Activated CD4-positive, alpha-beta T cell treated with anti-CD3 and anti-CD28 coated beads, Interleukin-2, amount 50 U/mL, for 1 hour (primary cell): ENCODE measurements at regions not wholly inside any gene's neighbourhood (a gene's known extent, or its start where the extent isn't known, plus 50 kb on each side); places are given as distances from the start of the nearest gene placed in this dataset.
A peak's percentile ranks its signal among the peaks of the same experiment; 100 is the strongest.
"Not testable (repeated sequence)": the region's sequence is repeated elsewhere in the genome, so short reads cannot be mapped to it uniquely, and the experiment has no call there.

Experiments used
- DNase-seq: peaks from one replicate; pipeline ENCODE4 v3.0.0-alpha.2; 2020

DNA sequence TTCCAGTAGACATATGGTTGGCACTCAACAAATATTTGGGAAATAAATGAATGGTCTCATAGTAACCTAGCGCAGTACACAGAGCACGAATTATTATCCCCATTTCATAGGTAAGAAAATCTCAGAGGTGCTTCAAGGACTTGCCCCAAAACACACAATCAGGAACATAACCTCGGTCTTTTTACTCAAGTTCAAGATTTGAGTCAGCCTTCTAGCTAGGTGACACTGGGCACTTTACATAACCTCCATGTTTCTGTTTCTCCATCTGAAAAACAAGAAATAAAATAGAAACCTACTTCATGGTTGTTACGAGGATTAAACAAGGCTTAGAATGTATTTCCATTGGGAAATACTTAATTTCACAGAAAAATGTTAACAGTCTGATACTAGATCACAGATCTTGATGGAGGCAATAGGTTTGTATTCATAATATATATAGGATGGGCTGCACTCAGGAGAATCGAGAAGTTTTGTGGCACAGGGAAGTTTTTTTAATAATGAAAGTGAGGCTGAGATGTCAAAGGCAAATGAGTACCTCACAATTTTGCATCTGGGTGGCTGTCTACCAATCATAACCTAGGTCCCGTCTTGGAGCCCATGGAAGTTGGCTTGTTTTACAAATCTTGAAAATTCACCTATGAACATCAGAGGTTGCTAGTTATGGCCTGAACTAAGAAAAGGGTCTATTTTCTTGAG is 147.4 kb upstream of the ZC3H12C start:
- DNase-seq, result no peak

DNA sequence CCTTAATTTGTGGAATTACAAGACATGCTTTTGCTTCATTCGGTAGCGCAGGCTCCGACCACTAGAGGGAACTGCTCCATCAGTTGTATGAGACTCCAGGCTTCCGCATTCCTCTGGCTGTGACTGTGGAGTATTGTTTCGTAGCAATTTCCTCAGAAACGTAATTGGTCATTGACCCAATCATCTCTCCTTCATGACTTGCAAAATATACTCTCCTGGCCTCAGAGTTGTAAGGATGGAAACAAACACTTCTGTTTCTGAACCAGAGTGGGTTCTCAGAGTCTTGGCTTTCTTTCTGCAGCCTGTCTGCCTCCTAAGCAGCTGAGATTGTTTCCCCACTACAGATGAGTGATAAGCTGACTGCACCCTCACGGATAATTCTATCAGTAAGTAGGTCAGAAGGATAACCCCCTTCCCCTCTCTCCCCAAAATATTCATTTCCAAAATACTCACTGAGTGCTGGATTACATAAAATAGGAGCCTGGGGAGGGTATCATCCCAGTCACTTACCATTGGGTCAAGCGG is 146.8 kb upstream of the ZC3H12C start:
- DNase-seq, result peak; percentile 25

DNA sequence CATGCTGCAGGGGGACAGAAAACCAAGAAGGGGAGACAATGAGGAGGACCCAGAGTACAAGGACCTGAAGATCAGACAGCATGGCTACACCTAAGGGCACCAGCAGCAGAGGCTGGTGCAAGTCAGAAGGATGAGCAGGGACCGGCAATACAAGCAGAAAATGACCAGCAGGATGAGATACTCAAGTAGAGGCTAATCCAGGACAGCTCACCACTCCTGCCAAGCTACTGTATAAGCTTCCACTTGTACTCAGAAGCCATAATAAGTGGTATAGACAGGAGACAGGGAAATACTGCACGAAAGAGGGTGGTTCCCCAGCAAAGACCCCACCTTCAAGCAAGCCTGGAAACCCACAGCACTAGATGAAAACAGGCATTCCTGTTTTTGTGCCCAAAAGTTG is 138.7 kb upstream of the ZC3H12C start:
- no peak for DNase-seq

GRCh38 chr11:109956124-109956793 is 136.9 kb upstream of the ZC3H12C start:
- DNase-seq, result no peak

DNA sequence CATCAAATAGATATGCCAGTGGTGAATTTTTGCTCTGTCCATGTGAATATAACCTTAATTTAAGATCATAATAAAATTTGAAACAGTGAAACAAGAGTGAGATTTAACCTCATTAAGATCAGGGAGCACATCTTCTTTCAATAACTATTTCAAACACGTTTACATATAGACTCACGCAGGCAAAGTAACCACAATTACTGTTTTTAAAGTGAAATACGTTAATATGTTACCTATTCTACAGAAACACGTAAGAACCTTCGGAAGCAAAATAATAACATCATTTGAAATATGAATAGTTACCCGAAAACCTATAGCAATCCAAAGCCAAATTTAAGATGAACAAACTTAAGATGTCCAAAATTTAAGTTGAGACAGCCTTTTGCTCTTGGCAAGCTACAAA is 136.2 kb upstream of the ZC3H12C start:
- DNase-seq, result no peak

GRCh38 chr11:109957601-109958000 is 135.6 kb upstream of the ZC3H12C start:
- DNase-seq, result no peak

DNA sequence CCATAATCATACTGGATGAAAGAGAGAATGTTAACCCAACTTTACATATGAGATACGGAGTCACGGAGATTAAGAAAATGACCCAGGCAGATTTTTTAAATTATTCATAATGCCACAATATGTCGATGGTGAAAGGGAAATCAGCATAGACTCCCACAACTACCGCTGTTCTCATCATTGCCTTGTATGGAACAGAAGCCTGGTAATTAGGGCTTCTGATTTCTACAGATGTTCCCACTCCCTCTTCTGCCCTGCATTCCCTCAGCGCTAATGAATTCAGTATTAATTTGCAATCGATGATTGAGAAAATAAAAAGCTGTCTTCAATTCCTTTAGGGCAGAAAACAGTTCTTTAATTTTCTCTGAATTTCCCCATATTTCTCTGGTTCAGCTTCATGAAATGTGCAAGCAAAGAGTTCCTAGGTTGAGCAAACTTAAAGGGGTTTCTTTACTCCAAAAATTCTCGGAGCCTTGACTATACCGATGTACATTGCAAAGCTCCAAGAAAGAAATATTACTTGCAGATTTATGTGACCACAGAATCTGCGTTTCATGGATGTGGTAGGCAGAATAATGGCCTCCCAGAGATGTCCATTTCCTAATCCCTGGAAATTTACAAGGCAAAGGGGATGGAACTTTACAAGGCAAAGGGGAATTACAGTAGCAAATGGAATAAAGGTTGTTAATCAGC is 134.9 kb upstream of the ZC3H12C start:
- no peak for DNase-seq

- no peak for DNase-seq
Observed at GRCh38 chr11:109958821-109959166, 134.4 kb upstream of the ZC3H12C start.

DNA sequence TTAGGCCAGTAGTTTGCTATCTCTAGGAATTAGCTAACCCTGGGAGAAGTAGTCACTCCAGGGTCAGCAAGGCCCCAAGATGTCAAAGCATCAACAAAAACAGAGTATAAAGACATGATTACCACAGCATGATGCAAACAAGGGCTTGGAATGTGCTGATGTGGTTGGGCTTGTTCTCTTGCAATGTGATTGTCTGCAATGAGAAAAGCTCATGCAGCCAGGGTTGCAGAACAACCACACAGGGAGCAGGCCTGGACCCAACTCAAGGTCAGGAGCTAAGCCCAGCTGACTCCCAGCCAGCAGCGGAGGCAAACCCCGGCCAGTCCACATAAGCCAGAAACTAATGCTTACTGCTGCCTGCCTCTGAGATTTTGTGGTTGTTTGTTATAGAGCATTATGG is 132.4 kb upstream of the ZC3H12C start:
- no peak for DNase-seq

DNA sequence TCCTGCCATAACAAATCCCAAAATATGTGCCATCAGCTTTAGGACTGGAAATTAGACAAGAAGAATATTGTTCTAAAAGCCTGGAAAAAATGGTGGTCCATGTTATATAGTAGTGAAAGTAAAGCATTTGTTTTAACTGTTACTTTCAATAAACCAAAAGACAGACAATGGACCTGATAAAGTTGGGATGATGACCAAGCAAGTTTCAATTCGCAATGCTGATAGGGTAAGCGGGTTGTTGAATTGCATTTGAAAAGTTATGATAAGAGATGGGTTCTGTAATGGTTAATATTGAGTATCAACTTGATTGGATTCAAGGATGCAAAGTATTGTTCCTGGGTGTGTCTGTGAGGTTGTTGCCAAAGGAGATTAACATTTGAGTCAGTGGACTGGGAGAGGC is 131.9 kb upstream of the ZC3H12C start:
- no peak for DNase-seq

GRCh38 chr11:109963101-109963500 is 130.1 kb upstream of the ZC3H12C start:
- no peak for DNase-seq

DNA sequence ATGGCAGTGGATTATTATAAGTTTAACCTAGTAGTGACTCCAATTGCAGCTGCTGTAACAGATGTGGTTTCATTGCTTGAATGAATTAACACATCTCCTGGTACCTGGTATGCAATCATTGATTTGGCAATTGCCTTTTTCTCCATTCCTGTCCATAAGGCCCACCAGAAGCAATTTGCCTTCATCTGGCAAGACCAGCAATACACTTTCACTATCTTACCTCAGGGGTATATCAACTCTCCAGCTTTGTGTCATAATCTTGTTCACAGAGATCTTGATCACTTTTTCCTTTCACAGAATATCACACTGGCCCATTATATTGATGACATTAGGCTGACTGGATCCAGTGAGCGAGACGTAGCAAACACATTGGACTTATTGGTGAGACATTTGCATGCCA is 128.7 kb upstream of the ZC3H12C start:
- no peak for DNase-seq

DNA sequence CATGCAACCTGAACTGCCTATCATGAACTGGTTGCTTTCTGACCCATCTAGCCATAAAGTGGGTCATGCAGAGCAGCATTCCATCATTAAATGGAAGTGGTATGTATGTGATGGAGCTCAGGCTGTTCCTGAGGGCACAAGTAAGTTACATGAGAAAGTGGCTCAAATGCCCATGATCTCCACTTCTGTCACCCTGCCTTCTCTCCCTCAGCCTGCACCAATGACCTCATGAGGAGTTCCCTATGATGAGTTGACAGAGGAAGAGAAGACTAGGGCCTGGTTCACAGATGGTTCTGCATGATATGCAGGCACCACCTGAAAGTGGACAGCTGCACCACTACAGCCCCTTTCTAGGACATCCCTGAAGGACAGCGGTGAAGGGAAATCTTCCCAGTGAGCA is 127.7 kb upstream of the ZC3H12C start:
- not testable (repeated sequence) for DNase-seq

- not testable (repeated sequence) for DNase-seq
Observed at GRCh38 chr11:109965926-109966325, 127.3 kb upstream of the ZC3H12C start.

DNA sequence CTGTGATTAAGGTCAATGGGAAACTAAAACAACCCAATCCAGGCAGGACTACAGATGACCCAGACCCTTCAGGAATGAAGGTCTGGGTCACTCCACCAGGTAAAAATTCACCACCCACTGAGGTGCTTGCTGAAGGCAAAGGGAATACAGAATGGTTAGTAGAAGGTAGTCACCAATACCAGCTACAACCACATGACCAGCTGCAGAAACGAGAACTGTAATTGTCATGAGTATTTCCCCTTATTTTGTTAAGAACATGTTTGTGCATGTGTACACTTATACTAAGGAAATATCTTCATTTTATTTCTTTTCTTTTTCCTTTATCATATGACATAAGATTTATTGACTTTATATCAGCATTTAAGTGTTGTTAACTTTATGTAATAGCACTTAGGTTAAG is 126.1 kb upstream of the ZC3H12C start:
- DNase-seq, result not testable (repeated sequence)

- no peak for DNase-seq
Observed at GRCh38 chr11:109968299-109968698, 124.9 kb upstream of the ZC3H12C start.

- DNase-seq, result no peak
Observed at GRCh38 chr11:109968781-109969180, 124.4 kb upstream of the ZC3H12C start.

DNA sequence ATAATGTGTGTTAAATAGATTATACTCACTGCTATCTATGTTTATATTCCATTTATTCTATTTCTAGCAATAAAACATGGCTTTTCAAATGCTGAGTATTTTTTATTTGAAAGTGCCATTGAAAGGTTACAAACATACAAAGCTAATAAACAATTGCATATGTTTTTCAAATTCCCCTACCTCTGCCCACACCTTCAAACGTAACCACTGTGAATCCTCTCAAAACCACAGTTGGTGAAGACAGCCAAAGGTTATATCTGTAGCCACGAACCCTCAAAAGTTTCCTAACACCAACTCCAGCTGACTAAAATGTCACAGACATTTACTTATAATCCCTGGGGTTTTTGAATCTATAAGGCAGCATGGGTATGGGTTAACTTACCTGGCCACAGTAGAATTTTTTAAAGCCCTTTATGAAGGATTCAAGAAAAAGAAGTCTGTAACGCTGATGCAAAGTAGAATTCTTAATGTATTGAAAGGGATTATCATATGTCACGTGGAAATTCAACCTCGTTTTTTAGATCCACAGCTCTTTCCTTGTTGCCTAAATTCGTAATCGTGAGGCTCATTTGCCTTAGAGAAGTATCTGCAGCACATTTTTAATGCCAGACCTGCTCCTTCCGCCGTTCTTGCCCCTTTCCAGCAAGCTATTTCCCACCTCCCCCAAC is 122.5 kb upstream of the ZC3H12C start:
- no peak for DNase-seq

GRCh38 chr11:109971184-109971523 is 122.0 kb upstream of the ZC3H12C start:
- DNase-seq, result no peak

DNA sequence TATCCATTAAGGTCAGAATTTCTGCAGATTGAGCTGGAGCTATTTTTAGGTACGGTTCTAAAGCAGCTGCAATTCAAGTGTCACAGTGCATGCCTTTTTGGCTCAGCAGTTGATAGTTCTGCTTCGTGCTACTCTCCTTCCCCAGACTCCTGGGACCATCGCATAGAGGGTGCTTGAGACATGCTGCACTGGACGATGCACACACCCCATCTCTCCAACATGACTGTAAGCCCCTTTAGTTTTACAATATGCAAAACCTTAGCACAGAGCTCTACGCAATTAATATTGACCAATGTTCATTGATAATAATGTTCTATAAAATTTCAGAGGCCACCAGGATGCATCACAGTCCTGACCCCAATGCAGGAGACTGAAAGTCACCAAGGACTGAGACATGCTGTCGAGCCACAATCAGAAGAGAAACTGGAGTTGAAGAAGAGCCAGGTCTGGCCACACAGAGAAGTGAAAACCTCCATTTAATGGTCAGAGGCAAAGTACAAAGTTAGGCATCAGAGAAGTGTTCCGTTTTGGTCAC is 120.9 kb upstream of the ZC3H12C start:
- no peak for DNase-seq

DNA sequence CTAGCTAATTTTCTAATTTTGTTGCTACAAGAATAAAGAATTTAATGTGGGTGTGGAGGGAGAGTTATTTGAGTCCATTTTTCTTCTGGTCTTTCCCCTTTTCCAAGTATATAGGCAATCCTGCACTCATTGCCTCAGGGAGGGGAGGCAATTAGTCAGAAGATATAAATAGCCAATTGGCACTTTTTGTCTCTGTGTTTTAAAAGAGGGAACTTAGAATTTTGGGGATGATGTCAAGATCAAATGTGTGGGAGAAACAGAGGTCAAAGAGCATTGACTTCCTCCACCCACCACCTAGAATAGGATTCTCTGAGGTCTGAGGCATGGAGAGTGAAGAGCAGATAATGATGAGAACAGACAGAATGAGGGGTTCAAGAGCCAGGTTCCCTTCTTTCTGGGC is 120.3 kb upstream of the ZC3H12C start:
- no peak for DNase-seq

DNA sequence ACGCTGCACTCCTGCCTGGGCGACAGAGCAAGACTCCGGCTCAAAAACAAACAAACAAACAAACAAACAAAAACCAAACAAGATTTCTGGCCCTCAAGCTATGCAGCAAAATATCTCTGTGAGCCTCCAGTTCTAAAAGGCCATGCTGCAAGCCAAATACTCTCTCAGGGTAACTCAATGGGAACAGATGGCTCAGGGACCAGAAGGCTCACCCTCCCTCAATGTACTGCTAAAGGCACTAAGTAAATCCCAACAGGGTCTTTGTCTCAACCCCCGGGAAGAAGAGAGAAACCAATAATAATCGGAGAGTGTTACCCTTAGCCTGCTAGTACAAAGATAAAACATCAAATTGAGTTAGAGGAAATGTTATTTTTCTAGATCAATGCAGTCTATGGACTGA is 119.7 kb upstream of the ZC3H12C start:
- no peak for DNase-seq

DNA sequence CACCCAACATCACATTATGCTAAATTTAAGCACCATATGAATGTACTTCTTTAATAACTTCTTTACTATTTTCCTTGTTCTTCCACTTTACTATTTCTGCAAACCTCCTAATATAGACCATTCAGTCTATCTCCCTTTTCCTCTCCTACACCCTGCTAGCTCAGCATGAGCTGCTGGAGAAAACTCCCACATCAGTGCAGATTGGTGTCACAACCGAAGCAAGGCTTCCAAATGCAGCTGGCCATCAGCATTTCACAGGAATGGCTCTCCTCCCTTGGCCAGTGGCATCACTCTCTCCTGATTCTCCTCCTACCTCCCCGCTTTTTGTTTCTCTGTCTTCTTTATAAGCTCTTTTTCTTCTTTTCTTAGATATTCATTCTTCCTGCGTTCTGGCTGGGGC is 118.7 kb upstream of the ZC3H12C start:
- DNase-seq, result no peak
